ENCODE measurements at regions not wholly inside any gene's neighbourhood (a gene's known extent, or its start where the extent isn't known, plus 50 kb on each side); places are given as distances from the start of the nearest gene placed in this dataset.
"Not testable (repeated sequence)": the region's sequence is repeated elsewhere in the genome, so short reads cannot be mapped to it uniquely, and the experiment has no call there.

DNA sequence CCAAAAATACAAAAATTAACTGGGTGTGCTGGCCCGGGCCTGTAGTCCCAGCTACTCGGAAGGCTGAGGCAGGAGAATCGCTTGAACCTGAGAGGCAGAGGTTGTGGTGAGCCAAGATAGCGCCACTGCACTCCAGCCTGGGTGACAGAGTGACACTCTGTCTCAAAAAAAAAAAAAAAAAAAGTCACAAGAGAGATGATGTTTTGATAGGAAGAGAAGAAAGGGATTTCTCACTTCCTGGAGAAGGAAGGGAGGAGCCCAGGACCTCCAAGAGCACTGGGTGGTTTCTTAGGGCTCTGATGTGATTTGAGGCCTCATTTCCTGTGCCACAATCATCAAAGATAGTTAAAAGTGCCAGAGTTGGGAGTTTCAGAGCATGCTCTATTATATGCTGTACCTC is 1048.3 kb downstream of the BCL11B start:
- TF ChIP-seq, protein P1, sequence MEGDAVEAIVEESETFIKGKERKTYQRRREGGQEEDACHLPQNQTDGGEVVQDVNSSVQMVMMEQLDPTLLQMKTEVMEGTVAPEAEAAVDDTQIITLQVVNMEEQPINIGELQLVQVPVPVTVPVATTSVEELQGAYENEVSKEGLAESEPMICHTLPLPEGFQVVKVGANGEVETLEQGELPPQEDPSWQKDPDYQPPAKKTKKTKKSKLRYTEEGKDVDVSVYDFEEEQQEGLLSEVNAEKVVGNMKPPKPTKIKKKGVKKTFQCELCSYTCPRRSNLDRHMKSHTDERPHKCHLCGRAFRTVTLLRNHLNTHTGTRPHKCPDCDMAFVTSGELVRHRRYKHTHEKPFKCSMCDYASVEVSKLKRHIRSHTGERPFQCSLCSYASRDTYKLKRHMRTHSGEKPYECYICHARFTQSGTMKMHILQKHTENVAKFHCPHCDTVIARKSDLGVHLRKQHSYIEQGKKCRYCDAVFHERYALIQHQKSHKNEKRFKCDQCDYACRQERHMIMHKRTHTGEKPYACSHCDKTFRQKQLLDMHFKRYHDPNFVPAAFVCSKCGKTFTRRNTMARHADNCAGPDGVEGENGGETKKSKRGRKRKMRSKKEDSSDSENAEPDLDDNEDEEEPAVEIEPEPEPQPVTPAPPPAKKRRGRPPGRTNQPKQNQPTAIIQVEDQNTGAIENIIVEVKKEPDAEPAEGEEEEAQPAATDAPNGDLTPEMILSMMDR (IDR thresholded peaks at IDR 0.05) = not testable (repeated sequence)
- TF ChIP-seq POLR2A (IDR thresholded peaks at IDR 0.05) = not testable (repeated sequence)

Measured in breast epithelium (tissue), 3 donors.